B cell (primary cell): ENCODE measurements at regions not wholly inside any gene's neighbourhood (a gene's known extent, or its start where the extent isn't known, plus 50 kb on each side); places are given as distances from the start of the nearest gene placed in this dataset.

ENCODE experiments used
- CTCF ChIP-seq: fragments of 200-600 bp; IDR thresholded peaks from one replicate; pipeline ENCODE4 v1.8.0; 2022; ENCODE audit warnings: antibody characterized with exemption, mild to moderate bottlenecking
- EZH2 ChIP-seq: IDR thresholded peaks from 2 replicates; pipeline ENCODE4 v1.6.1; 2012; ENCODE audit warnings: borderline replicate concordance, low read depth, mild to moderate bottlenecking, moderate library complexity, low read length; ENCODE audit not compliant: insufficient read depth, poor library complexity, severe bottlenecking

GRCh38 chr4:178611062-178611461, 1168.8 kb upstream of the AGA start:
- TF ChIP-seq CTCF (no peak), EZH2 (no peak)
